ENCODE measurements at regions not wholly inside any gene's neighbourhood (a gene's known extent, or its start where the extent isn't known, plus 50 kb on each side); places are given as distances from the start of the nearest gene placed in this dataset.

GRCh38 chr2:219929835-219930234, 302.4 kb downstream of the SLC4A3 start:
- Histone ChIP-seq H4K8ac (replicated peaks; ENCODE audit: insufficient read length, low read depth, low read length) (no peak overlapping the region), H2BK12ac (ENCODE audit: insufficient read length, low read depth, low read length) (no peak overlapping the region), H3K18ac (ENCODE audit: insufficient read length, low read depth, low read length) (no peak overlapping the region), H3K27me3 (ENCODE audit: insufficient read depth, low read length) (no peaks in the 10 kb centered on the region), H3K9ac (ENCODE audit: extremely low read depth, insufficient read length, low read length) (no peak overlapping the region), H2AK5ac (ENCODE audit: insufficient read length, low read length) (no peak overlapping the region), H3T11ph (ENCODE audit: low read length) (no peak overlapping the region), H2BK15ac (ENCODE audit: low read depth, low read length) (no peak overlapping the region), H3K4ac (ENCODE audit: low read depth, low read length) (no peak overlapping the region), H3K9me3 (ENCODE audit: control insufficient read depth, low read depth, low read length) (no peaks in the 10 kb centered on the region), H4K5ac (ENCODE audit: insufficient read length, low read depth, low read length) (no peak overlapping the region), H3K79me1 (ENCODE audit: insufficient read depth, low read depth, low read length, poor library complexity, severe bottlenecking) (no peaks in the 10 kb centered on the region), H2AFZ (ENCODE audit: low read length) (no peak overlapping the region), H3K23me2 (ENCODE audit: insufficient read length, low read depth, low read length, poor library complexity, severe bottlenecking) (no peaks in the 10 kb centered on the region), H2BK120ac (ENCODE audit: low read depth, low read length, poor library complexity, severe bottlenecking) (no peak overlapping the region), H3K79me2 (ENCODE audit: insufficient read depth, low read length) (no peaks in the 10 kb centered on the region), H2BK5ac (ENCODE audit: insufficient read length, low read length) (no peak overlapping the region), H3K56ac (ENCODE audit: insufficient read length, low read depth, low read length) (no peak overlapping the region), H4K91ac (ENCODE audit: insufficient read length, low read depth, low read length) (no peak overlapping the region), H2BK20ac (ENCODE audit: low read depth, low read length, poor library complexity, severe bottlenecking) (no peak overlapping the region), H3K14ac (ENCODE audit: insufficient read depth, low read length) (no peak overlapping the region), H3K4me2 (ENCODE audit: insufficient read depth, insufficient read length, low read length) (no peak overlapping the region), H3K27ac (ENCODE audit: insufficient read length, low read depth, low read length) (no peak overlapping the region), H3K4me1 (ENCODE audit: insufficient read depth, low read length) (no peaks in the 10 kb centered on the region), H3K23ac (ENCODE audit: insufficient read length, low read depth, low read length) (no peak overlapping the region), H4K20me1 (ENCODE audit: control insufficient read depth, insufficient read depth, insufficient read length) (no peaks in the 10 kb centered on the region)
- Mint-ChIP-seq H3K4me3 (no peak overlapping the region), H3K4me1 (peaks cover 7 to 8% of the 10 kb centered on the region in 2 experiments), H3K27ac (no peak overlapping the region), H3K36me3 (ENCODE audit: insufficient read depth in 1 of 3, low read depth in 3 of 3) (peaks cover 0 to 7% (median 4%) of the 10 kb centered on the region in 3 experiments; a peak in 4 of 7 replicates), H3K27me3 (ENCODE audit: low read depth) (no peaks in the 10 kb centered on the region; the same call in 1 of the 2 replicates), H3K9me3 (peaks cover 0 to 3% of the 10 kb centered on the region in 2 experiments; a peak in 2 of 5 replicates)
- no peak for TF ChIP-seq CTCF (conservative IDR thresholded peaks at IDR 0.05)
- DNase-seq: no peak
- no CpG with 5 or more reads among the region's 5 CpGs for WGBS (ENCODE audit: extremely low coverage, insufficient read length, low lambda C conversion rate)
